HepG2 (cell line): ENCODE measurements at regions not wholly inside any gene's neighbourhood (a gene's known extent, or its start where the extent isn't known, plus 50 kb on each side); places are given as distances from the start of the nearest gene placed in this dataset.
A peak's percentile ranks its signal among the peaks of the same experiment; 100 is the strongest.

ENCODE experiments used
- ATAC-seq: fragments of 200-7000 bp; cut with Tn5 transposase; 3 replicates; pipeline ENCODE4 v1.9.1; 2020; ENCODE audit warnings: mild to moderate bottlenecking, moderate library complexity
- BruUV-seq: library from RNA; stranded (reverse); fragments of 400-500 nt; replicated peaks from 2 replicates; lab custom pipeline; 2021; lab: Mats Ljungman, UMichigan
- CTCF ChIA-PET: fragments of 300-600 bp; formaldehyde crosslinking; extraction: SDS; loops from one replicate; lab custom pipeline; 2021; ENCODE audit warnings: low total read pairs, inconsistent platforms, low intra/inter-chr PET ratio; lab: Yijun Ruan, JAX
- POLR2A ChIA-PET: fragments of 350-600 bp; sonication (Branson Sonifier 250); formaldehyde crosslinking; loops from one replicate; lab custom pipeline; 2020; ENCODE audit warnings: antibody characterized with exemption, inconsistent platforms; lab: Yijun Ruan, JAX
- DNase-seq: peaks from one replicate; pipeline ENCODE4 v3.0.0-alpha.2; 2015; ENCODE audit warnings: low spot score
- FAIRE-seq: peaks from 3 replicates; lab custom pipeline; 2011; peaks lifted over from hg19 to GRCh38; lab: Jason Lieb, UNC
- H2AFZ ChIP-seq: one replicate; pipeline ENCODE4 v1.6.1; 2011; ENCODE audit warnings: low read length, inconsistent platforms
- H3K27ac ChIP-seq: fragments of 300-600 bp; 3 replicates; pipeline ENCODE4 v1.8.0; 2011; ENCODE audit warnings: mixed run types, mild to moderate bottlenecking, mixed read lengths, low read length, inconsistent platforms; ENCODE audit not compliant: insufficient read depth; ENCODE audit errors: extremely low read length
- H3K27me3 ChIP-seq, 2 experiments: fragments of 200-600 bp in 1 of 2; 2 replicates in 1 of 2; 3 replicates in 1 of 2; pipeline versions ENCODE4 v1.6.0 to v1.8.0; 2011; ENCODE audit warnings: low read length in 2 of 2, mild to moderate bottlenecking in 2 of 2, moderate library complexity in 2 of 2, inconsistent platforms in 1 of 2; ENCODE audit not compliant: insufficient read depth in 2 of 2, control insufficient read depth in 1 of 2
- H3K36me3 ChIP-seq, 2 experiments: fragments of 200-600 bp in 1 of 2; replicated peaks in 1 of 2; 2 replicates in 1 of 2; 3 replicates in 1 of 2; pipeline versions ENCODE4 v1.5.1 to v1.8.0; 2011; ENCODE audit warnings: low read length in 2 of 2, inconsistent platforms in 1 of 2; ENCODE audit not compliant: insufficient read depth in 2 of 2, control insufficient read depth in 1 of 2
- H3K4me1 ChIP-seq: 2 replicates; pipeline ENCODE4 v1.5.1; 2012; ENCODE audit warnings: low read length, inconsistent platforms; ENCODE audit not compliant: insufficient read depth
- H3K4me2 ChIP-seq: 2 replicates; pipeline ENCODE4 v1.6.0; 2011; ENCODE audit warnings: low read depth, low read length, inconsistent platforms
- H3K4me3 ChIP-seq, 3 experiments: fragments of 200-600 bp in 1 of 3; sonication (generic), shearing (Covaris generic) in 1 of 3; replicated peaks in 1 of 3; 2 replicates each; pipeline ENCODE4 v1.5.1; 2011 to 2016; ENCODE audit warnings: low read length in 3 of 3, inconsistent platforms in 2 of 3, low read depth in 2 of 3, mild to moderate bottlenecking in 2 of 3, control low read depth in 1 of 3, mixed read lengths in 1 of 3; ENCODE audit not compliant: insufficient read depth in 1 of 3
- H3K79me2 ChIP-seq: one replicate; pipeline ENCODE4 v1.6.1; 2011; ENCODE audit warnings: low read length, inconsistent platforms; ENCODE audit not compliant: insufficient read depth
- H3K9ac ChIP-seq: 2 replicates; pipeline ENCODE4 v1.6.0; 2011; ENCODE audit warnings: mild to moderate bottlenecking, low read depth, low read length, inconsistent platforms; ENCODE audit not compliant: insufficient read depth
- H3K9me3 ChIP-seq: 2 replicates; pipeline ENCODE4 v1.5.1; 2012; ENCODE audit warnings: mild to moderate bottlenecking, low read length
- H4K20me1 ChIP-seq: 2 replicates; pipeline ENCODE4 v1.6.0; 2011; ENCODE audit warnings: inconsistent platforms, mild to moderate bottlenecking, low read length, moderate library complexity; ENCODE audit not compliant: insufficient read depth
- FOXA1 ChIP-seq, 2 experiments: fragments of 450-650 bp in 1 of 2; sonication (generic) in 1 of 2; formaldehyde crosslinking in 1 of 2; IDR thresholded peaks; 2 replicates each; pipeline versions ENCODE4 v1.4.0 to v1.6.1; 2016 to 2020; ENCODE audit warnings: missing genetic modification reagents in 1 of 2
- FOXP4 ChIP-seq: sonication (generic); formaldehyde crosslinking; IDR thresholded peaks from 2 replicates; pipeline ENCODE4 v1.4.0; 2020; ENCODE audit warnings: missing genetic modification reagents
- GABPA ChIP-seq, 2 experiments: IDR thresholded peaks; 2 replicates each; pipeline ENCODE4 v1.6.1; 2011 to 2016; ENCODE audit warnings: low read depth in 2 of 2, low read length in 1 of 2, missing biosample characterization in 1 of 2, missing genetic modification characterization in 1 of 2
- HBP1 ChIP-seq: IDR thresholded peaks from 2 replicates; pipeline ENCODE4 v1.6.1; 2016; ENCODE audit warnings: low read depth, control low read depth
- HNF4A ChIP-seq: sonication (generic); formaldehyde crosslinking; IDR thresholded peaks from 2 replicates; pipeline ENCODE4 v1.4.0; 2020; ENCODE audit warnings: missing genetic modification reagents
- SPEN ChIP-seq: sonication (generic); formaldehyde crosslinking; IDR thresholded peaks from 2 replicates; pipeline ENCODE4 v1.5.1; 2020; ENCODE audit warnings: low read depth, mild to moderate bottlenecking, missing genetic modification reagents
- YEATS2 ChIP-seq: sonication (generic); formaldehyde crosslinking; IDR thresholded peaks from 2 replicates; pipeline ENCODE4 v1.4.0; 2020; ENCODE audit warnings: missing genetic modification reagents, borderline replicate concordance
- ZMYM4 ChIP-seq: sonication (generic); formaldehyde crosslinking; IDR thresholded peaks from 2 replicates; pipeline ENCODE4 v1.8.1; 2023; ENCODE audit warnings: mild to moderate bottlenecking, missing genetic modification reagents
- ZNF136 ChIP-seq: sonication (generic); formaldehyde crosslinking; IDR thresholded peaks from 2 replicates; pipeline ENCODE4 v1.8.1; 2022; ENCODE audit warnings: low read depth, mild to moderate bottlenecking, moderate library complexity, missing genetic modification reagents
- ZNF639 ChIP-seq: conservative IDR thresholded peaks from 2 replicates; pipeline ENCODE4 v1.6.1; 2018; ENCODE audit warnings: missing genetic modification reagents
- ZNF644 ChIP-seq: IDR thresholded peaks from 2 replicates; pipeline ENCODE4 v1.6.1; 2016; ENCODE audit warnings: low read depth
- WGBS: methylation state at CpG from one replicate; pipeline ENCODE4 v1.1.6; 2017; ENCODE audit warnings: low lambda C conversion rate; 5-methylcytosine and 5-hydroxymethylcytosine counted together
- in situ Hi-C: cut with HindIII; loops from 2 replicates; pipeline ENCODE4 v1.10.0; 2017; ENCODE audit warnings: low pct_unique_long_range_greater_than_20kb; ENCODE audit not compliant: extremely low pct_ligation_motif_present
- intact Hi-C: fragments of 100-400 bp; cut with micrococcal nuclease; formaldehyde crosslinking; loops from one replicate; pipeline ENCODE4 v1.10.0; 2022; ENCODE audit not compliant: unreplicated experiment
- TF ChIP-seq, protein P1 (sequence below): sonication (generic); formaldehyde crosslinking; conservative IDR thresholded peaks from 2 replicates; pipeline ENCODE4 v1.4.0; 2020; ENCODE audit warnings: missing genetic modification reagents
- TF ChIP-seq, protein P2 (sequence below): sonication (generic); formaldehyde crosslinking; IDR thresholded peaks from 2 replicates; pipeline ENCODE4 v1.8.0; 2023; ENCODE audit warnings: mild to moderate bottlenecking, missing genetic modification reagents
- TF ChIP-seq, protein P3 (sequence below): sonication (generic); formaldehyde crosslinking; IDR thresholded peaks from 2 replicates; pipeline ENCODE4; 2020; ENCODE audit warnings: missing genetic modification reagents, mild to moderate bottlenecking, borderline replicate concordance

GRCh38 chr12:84043355-84043754 lies 869.2 kb downstream of the SLC6A15 start:
- FAIRE-seq, result no peak
- peak; percentile 46 for DNase-seq
- Histone ChIP-seq H3K9me3 (no peaks in the 10 kb centered on the region), H3K4me2 (peak overlapping the region; percentile 47; the same call in 1 of the 2 replicates), H3K4me3 (no peak overlapping the region), H3K27me3 (no peaks in the 10 kb centered on the region), H4K20me1 (no peaks in the 10 kb centered on the region), H3K27ac (no peak overlapping the region), H3K9ac (no peak overlapping the region), H3K4me1 (peaks cover 10% of the 10 kb centered on the region), H3K36me3 (no peaks in the 10 kb centered on the region), H2AFZ (no peak overlapping the region), H3K79me2 (no peaks in the 10 kb centered on the region)
- intact Hi-C loops, result no loop called here
- BruUV-seq, result no TSS peak
- ATAC-seq, result peak; percentile 96
- POLR2A ChIA-PET, result no interaction called here
- 11% methylated on average over 4 of the region's 4 CpGs for WGBS
- CTCF ChIA-PET, result no interaction called here
- in situ Hi-C loops, result no loop called here
- TF ChIP-seq, protein P1, sequence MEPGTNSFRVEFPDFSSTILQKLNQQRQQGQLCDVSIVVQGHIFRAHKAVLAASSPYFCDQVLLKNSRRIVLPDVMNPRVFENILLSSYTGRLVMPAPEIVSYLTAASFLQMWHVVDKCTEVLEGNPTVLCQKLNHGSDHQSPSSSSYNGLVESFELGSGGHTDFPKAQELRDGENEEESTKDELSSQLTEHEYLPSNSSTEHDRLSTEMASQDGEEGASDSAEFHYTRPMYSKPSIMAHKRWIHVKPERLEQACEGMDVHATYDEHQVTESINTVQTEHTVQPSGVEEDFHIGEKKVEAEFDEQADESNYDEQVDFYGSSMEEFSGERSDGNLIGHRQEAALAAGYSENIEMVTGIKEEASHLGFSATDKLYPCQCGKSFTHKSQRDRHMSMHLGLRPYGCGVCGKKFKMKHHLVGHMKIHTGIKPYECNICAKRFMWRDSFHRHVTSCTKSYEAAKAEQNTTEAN (CRISPR knock-in tag), result no peak
- TF ChIP-seq HBP1 (no peak), FOXP4 (no peak), ZNF136 (no peak), ZMYM4 (0 out of 2 replicates have a peak, but pooled peaks have one; percentile 25), YEATS2 (CRISPR knock-in tag) (no peak), ZNF639 (CRISPR knock-in tag) (no peak), SPEN (no peak), HNF4A (CRISPR knock-in tag) (peak; percentile 38; the same call in 1 of the 2 replicates), ZNF644 (CRISPR knock-in tag) (peak; percentile 59; the same call in 1 of the 2 replicates), FOXA1 (IDR thresholded peaks at IDR 0.05) (no peak), FOXA1 (CRISPR knock-in tag; IDR thresholded peaks at IDR 0.05) (peak; percentile 53), GABPA (IDR thresholded peaks at IDR 0.05; ENCODE audit: low read depth, low read length) (no peak), GABPA (CRISPR knock-in tag; IDR thresholded peaks at IDR 0.05; ENCODE audit: low read depth) (no peak)
- TF ChIP-seq, protein P2, sequence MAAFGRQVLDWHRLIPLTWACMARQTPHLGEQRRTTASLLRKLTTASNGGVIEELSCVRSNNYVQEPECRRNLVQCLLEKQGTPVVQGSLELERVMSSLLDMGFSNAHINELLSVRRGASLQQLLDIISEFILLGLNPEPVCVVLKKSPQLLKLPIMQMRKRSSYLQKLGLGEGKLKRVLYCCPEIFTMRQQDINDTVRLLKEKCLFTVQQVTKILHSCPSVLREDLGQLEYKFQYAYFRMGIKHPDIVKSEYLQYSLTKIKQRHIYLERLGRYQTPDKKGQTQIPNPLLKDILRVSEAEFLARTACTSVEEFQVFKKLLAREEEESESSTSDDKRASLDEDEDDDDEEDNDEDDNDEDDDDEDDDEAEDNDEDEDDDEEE (CRISPR knock-in tag), result no peak
- TF ChIP-seq, protein P3, sequence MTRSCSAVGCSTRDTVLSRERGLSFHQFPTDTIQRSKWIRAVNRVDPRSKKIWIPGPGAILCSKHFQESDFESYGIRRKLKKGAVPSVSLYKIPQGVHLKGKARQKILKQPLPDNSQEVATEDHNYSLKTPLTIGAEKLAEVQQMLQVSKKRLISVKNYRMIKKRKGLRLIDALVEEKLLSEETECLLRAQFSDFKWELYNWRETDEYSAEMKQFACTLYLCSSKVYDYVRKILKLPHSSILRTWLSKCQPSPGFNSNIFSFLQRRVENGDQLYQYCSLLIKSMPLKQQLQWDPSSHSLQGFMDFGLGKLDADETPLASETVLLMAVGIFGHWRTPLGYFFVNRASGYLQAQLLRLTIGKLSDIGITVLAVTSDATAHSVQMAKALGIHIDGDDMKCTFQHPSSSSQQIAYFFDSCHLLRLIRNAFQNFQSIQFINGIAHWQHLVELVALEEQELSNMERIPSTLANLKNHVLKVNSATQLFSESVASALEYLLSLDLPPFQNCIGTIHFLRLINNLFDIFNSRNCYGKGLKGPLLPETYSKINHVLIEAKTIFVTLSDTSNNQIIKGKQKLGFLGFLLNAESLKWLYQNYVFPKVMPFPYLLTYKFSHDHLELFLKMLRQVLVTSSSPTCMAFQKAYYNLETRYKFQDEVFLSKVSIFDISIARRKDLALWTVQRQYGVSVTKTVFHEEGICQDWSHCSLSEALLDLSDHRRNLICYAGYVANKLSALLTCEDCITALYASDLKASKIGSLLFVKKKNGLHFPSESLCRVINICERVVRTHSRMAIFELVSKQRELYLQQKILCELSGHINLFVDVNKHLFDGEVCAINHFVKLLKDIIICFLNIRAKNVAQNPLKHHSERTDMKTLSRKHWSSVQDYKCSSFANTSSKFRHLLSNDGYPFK (CRISPR knock-in tag), result 0 out of 2 replicates have a peak, but pooled peaks have one; percentile 17
